CD1c-positive myeloid dendritic cell (primary cell): ENCODE measurements at regions not wholly inside any gene's neighbourhood (a gene's known extent, or its start where the extent isn't known, plus 50 kb on each side); places are given as distances from the start of the nearest gene placed in this dataset.

Experiments used
- DNase-seq: peaks from one replicate; pipeline ENCODE4 v3.0.0-alpha.2; 2016; ENCODE audit errors: extremely low spot score

- no peak for DNase-seq
These were observed 372.2 kb upstream of the HS6ST1 start for GRCh38 chr2:128690869-128691268.

- DNase-seq, result no peak
These were observed 372.9 kb upstream of the HS6ST1 start for GRCh38 chr2:128691526-128691925.

- DNase-seq, result no peak
These were observed 374.5 kb upstream of the HS6ST1 start for GRCh38 chr2:128692895-128693742.

- DNase-seq, result no peak
These were observed 375.0 kb upstream of the HS6ST1 start for GRCh38 chr2:128693743-128694029.

GRCh38 chr2:128695646-128696220 is 377.1 kb upstream of the HS6ST1 start:
- no peak for DNase-seq

- no peak for DNase-seq
These were observed 377.8 kb upstream of the HS6ST1 start for GRCh38 chr2:128696421-128696820.

- no peak for DNase-seq
These were observed 382.8 kb upstream of the HS6ST1 start for GRCh38 chr2:128701418-128701817.

- DNase-seq, result peak; percentile 33
These were observed 383.9 kb upstream of the HS6ST1 start for GRCh38 chr2:128702616-128703015.

- no peak for DNase-seq
These were observed 389.6 kb upstream of the HS6ST1 start for GRCh38 chr2:128708106-128708816.

- DNase-seq, result no peak
These were observed 391.6 kb upstream of the HS6ST1 start for GRCh38 chr2:128710242-128710641.

- DNase-seq, result peak; percentile 20
These were observed 392.1 kb upstream of the HS6ST1 start for GRCh38 chr2:128710729-128711128.

- peak; percentile 23 for DNase-seq
These were observed 395.6 kb upstream of the HS6ST1 start for GRCh38 chr2:128714285-128714684.

- DNase-seq, result no peak
These were observed 396.2 kb upstream of the HS6ST1 start for GRCh38 chr2:128714851-128715312.

GRCh38 chr2:128715360-128715759 is 396.7 kb upstream of the HS6ST1 start:
- DNase-seq, result no peak

GRCh38 chr2:128716299-128716721 is 397.6 kb upstream of the HS6ST1 start:
- DNase-seq, result no peak

- DNase-seq, result no peak
These were observed 399.4 kb upstream of the HS6ST1 start for GRCh38 chr2:128717758-128718710.

- DNase-seq, result peak; percentile 15
These were observed 401.7 kb upstream of the HS6ST1 start for GRCh38 chr2:128720080-128721022.

GRCh38 chr2:128721096-128721495 is 402.4 kb upstream of the HS6ST1 start:
- DNase-seq, result no peak

- no peak for DNase-seq
These were observed 403.8 kb upstream of the HS6ST1 start for GRCh38 chr2:128722489-128722888.

- DNase-seq, result no peak
These were observed 405.9 kb upstream of the HS6ST1 start for GRCh38 chr2:128724547-128724946.

GRCh38 chr2:128724972-128725371 is 406.3 kb upstream of the HS6ST1 start:
- DNase-seq, result no peak
